ENCODE measurements at regions not wholly inside any gene's neighbourhood (a gene's known extent, or its start where the extent isn't known, plus 50 kb on each side); places are given as distances from the start of the nearest gene placed in this dataset.

- TF ChIP-seq, protein P1, sequence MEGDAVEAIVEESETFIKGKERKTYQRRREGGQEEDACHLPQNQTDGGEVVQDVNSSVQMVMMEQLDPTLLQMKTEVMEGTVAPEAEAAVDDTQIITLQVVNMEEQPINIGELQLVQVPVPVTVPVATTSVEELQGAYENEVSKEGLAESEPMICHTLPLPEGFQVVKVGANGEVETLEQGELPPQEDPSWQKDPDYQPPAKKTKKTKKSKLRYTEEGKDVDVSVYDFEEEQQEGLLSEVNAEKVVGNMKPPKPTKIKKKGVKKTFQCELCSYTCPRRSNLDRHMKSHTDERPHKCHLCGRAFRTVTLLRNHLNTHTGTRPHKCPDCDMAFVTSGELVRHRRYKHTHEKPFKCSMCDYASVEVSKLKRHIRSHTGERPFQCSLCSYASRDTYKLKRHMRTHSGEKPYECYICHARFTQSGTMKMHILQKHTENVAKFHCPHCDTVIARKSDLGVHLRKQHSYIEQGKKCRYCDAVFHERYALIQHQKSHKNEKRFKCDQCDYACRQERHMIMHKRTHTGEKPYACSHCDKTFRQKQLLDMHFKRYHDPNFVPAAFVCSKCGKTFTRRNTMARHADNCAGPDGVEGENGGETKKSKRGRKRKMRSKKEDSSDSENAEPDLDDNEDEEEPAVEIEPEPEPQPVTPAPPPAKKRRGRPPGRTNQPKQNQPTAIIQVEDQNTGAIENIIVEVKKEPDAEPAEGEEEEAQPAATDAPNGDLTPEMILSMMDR (IDR thresholded peaks at IDR 0.05; ENCODE audit: low read depth, low read length, missing control alignments): no peak
- H3K4me3 ChIP-seq (replicated peaks; ENCODE audit: low read depth, low read length): no peak overlapping the region
- no peak for DNase-seq (ENCODE audit: extremely low read depth, low read depth)
Measured at GRCh38 chr3:144638009-144638408, 666.4 kb downstream of the DIPK2A start.

DNA sequence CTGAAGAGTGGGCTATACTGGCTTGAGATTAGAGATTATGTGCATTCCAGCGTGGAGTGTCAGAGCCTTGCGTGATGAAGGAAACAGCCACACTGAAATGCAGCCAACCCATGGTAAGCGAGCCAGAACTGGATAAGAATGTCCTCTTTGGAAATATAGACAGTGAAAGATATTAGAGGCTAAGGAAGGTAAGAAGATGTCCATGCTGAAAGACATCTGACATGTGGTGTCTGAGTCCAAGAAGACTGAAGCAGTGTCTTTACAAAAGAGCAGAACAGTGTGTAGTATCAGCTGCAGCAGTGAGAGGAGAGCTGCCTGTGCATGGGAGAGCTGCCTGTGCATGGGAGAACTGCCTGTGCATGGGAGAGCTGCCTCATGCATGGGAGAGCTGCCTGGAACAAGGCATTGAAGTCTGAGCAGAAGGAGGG lies 672.2 kb downstream of the DIPK2A start:
- TF ChIP-seq, protein P1 (IDR thresholded peaks at IDR 0.05; ENCODE audit: low read depth, low read length, missing control alignments): no peak
- H3K4me3 ChIP-seq (replicated peaks; ENCODE audit: low read depth, low read length): no peak overlapping the region
- no peak for DNase-seq (ENCODE audit: extremely low read depth, low read depth)

- H3K4me3 ChIP-seq (replicated peaks; ENCODE audit: low read depth, low read length): no peak overlapping the region
- TF ChIP-seq, protein P1 (IDR thresholded peaks at IDR 0.05; ENCODE audit: low read depth, low read length, missing control alignments): no peak
- no peak for DNase-seq (ENCODE audit: extremely low read depth, low read depth)
Measured at GRCh38 chr3:144645300-144645699, 673.7 kb downstream of the DIPK2A start.

- TF ChIP-seq, protein P1 (IDR thresholded peaks at IDR 0.05; ENCODE audit: low read depth, low read length, missing control alignments): no peak
- H3K4me3 ChIP-seq (replicated peaks; ENCODE audit: low read depth, low read length): no peak overlapping the region
- no peak for DNase-seq (ENCODE audit: extremely low read depth, low read depth)
Measured at GRCh38 chr3:144650380-144650779, 678.8 kb downstream of the DIPK2A start.

GRCh38 chr3:144652573-144652972 lies 681.0 kb downstream of the DIPK2A start:
- no peak overlapping the region for H3K4me3 ChIP-seq (replicated peaks; ENCODE audit: low read depth, low read length)
- TF ChIP-seq, protein P1 (IDR thresholded peaks at IDR 0.05; ENCODE audit: low read depth, low read length, missing control alignments): no peak
- no peak for DNase-seq (ENCODE audit: extremely low read depth, low read depth)

GRCh38 chr3:144655423-144655822 lies 683.8 kb downstream of the DIPK2A start:
- no peak overlapping the region for H3K4me3 ChIP-seq (replicated peaks; ENCODE audit: low read depth, low read length)
- TF ChIP-seq, protein P1 (IDR thresholded peaks at IDR 0.05; ENCODE audit: low read depth, low read length, missing control alignments): no peak
- no peak for DNase-seq (ENCODE audit: extremely low read depth, low read depth)

GRCh38 chr3:144660186-144660585 lies 688.6 kb downstream of the DIPK2A start:
- H3K4me3 ChIP-seq (replicated peaks; ENCODE audit: low read depth, low read length): no peak overlapping the region
- TF ChIP-seq, protein P1 (IDR thresholded peaks at IDR 0.05; ENCODE audit: low read depth, low read length, missing control alignments): no peak
- no peak for DNase-seq (ENCODE audit: extremely low read depth, low read depth)
